ENCODE measurements at regions not wholly inside any gene's neighbourhood (a gene's known extent, or its start where the extent isn't known, plus 50 kb on each side); places are given as distances from the start of the nearest gene placed in this dataset.

DNA sequence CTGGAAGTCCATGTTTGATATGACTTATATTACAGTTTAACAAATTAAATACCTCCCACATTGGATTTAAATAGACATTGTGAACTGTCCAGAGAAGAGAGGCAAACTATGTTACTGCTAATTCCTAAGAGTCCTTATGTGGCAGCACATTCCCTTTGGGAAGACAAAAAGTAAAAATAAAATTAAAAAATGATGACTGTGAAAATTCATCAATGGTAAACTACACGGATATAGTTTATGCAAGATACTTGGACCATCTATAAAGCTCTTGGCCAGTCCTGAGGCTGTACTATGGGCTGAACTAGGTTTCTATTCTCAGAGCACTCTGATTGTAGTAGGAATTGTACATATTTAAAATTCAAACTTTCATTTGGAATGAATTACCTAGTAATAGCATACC is 206.4 kb downstream of the LRRK2 start:
- no peaks in the 10 kb centered on the region for H3K79me2 ChIP-seq (ENCODE audit: insufficient read depth, low read depth)
- no peaks in the 10 kb centered on the region for H3K36me3 ChIP-seq (ENCODE audit: insufficient read depth)
- no peaks in the 10 kb centered on the region for H4K20me1 ChIP-seq (ENCODE audit: insufficient read depth)
- H3K27me3 ChIP-seq (ENCODE audit: insufficient read depth, low read depth) = no peaks in the 10 kb centered on the region
- no peak overlapping the region for H3K4me3 ChIP-seq (IDR thresholded peaks at IDR 0.05; ENCODE audit: insufficient read depth, low read depth, low read length)
- no peak overlapping the region for H3K4me2 ChIP-seq
- no peak overlapping the region for H3K27ac ChIP-seq
- H3K9ac ChIP-seq = no peak overlapping the region
- H3K4me1 ChIP-seq (ENCODE audit: low read depth, poor library complexity, severe bottlenecking) = no peaks in the 10 kb centered on the region
- TF ChIP-seq CTCF (conservative IDR thresholded peaks at IDR 0.05; ENCODE audit: low read depth, low read length) = no peak
- H2AFZ ChIP-seq (ENCODE audit: low read depth) = no peak overlapping the region

DNA sequence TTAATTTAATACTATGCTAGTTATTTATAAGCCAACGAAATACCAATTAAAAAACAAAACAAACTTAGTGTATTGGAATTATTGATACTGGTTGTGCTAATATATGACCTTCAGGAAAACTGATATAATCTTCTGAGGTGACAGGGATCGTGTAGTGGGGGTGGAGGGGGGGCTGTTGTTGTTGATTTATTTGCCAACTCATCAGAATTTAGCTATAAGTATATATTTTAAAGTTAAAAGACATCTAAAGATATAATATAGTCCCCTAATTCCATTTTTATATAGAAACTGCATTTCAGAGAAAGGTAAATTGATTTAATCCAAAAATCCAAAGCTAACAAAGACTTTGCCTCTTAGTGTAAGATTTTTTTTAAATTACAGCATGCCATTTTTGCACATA is 210.5 kb downstream of the LRRK2 start:
- Histone ChIP-seq H3K4me3 (IDR thresholded peaks at IDR 0.05; ENCODE audit: insufficient read depth, low read depth, low read length) (no peak overlapping the region), H3K4me1 (ENCODE audit: low read depth, poor library complexity, severe bottlenecking) (no peaks in the 10 kb centered on the region), H3K27ac (no peak overlapping the region), H3K36me3 (ENCODE audit: insufficient read depth) (no peaks in the 10 kb centered on the region), H4K20me1 (ENCODE audit: insufficient read depth) (no peaks in the 10 kb centered on the region), H3K4me2 (no peak overlapping the region), H3K9ac (no peak overlapping the region), H3K27me3 (ENCODE audit: insufficient read depth, low read depth) (no peaks in the 10 kb centered on the region), H2AFZ (ENCODE audit: low read depth) (no peak overlapping the region), H3K79me2 (ENCODE audit: insufficient read depth, low read depth) (no peaks in the 10 kb centered on the region)
- TF ChIP-seq CTCF (conservative IDR thresholded peaks at IDR 0.05; ENCODE audit: low read depth, low read length) = no peak

DNA sequence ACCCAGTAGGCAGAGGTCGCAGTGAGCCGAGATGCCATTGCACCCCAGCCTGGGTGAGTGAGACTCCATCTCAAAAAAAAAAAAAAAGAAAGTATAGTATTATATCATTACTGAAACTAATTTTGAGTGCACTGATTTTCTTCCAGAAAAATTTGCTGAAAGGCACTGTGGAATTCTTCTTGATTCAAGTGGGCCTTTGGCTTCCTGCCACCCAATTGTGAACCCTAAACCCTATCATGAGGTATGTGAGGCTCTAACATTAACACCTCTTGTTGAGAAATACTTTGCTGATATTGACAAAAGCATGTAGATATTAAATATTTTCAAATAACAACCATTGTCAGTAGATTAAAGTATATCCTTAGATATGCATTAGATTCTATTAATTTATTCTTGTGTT is 211.2 kb downstream of the LRRK2 start:
- H3K79me2 ChIP-seq (ENCODE audit: insufficient read depth, low read depth) = no peaks in the 10 kb centered on the region
- H3K9ac ChIP-seq = no peak overlapping the region
- no peak overlapping the region for H3K4me3 ChIP-seq (IDR thresholded peaks at IDR 0.05; ENCODE audit: insufficient read depth, low read depth, low read length)
- no peak overlapping the region for H3K27ac ChIP-seq
- no peak for TF ChIP-seq CTCF (conservative IDR thresholded peaks at IDR 0.05; ENCODE audit: low read depth, low read length)
- no peaks in the 10 kb centered on the region for H3K36me3 ChIP-seq (ENCODE audit: insufficient read depth)
- H2AFZ ChIP-seq (ENCODE audit: low read depth) = no peak overlapping the region
- H4K20me1 ChIP-seq (ENCODE audit: insufficient read depth) = no peaks in the 10 kb centered on the region
- H3K27me3 ChIP-seq (ENCODE audit: insufficient read depth, low read depth) = no peaks in the 10 kb centered on the region
- H3K4me1 ChIP-seq (ENCODE audit: low read depth, poor library complexity, severe bottlenecking) = no peaks in the 10 kb centered on the region
- H3K4me2 ChIP-seq = no peak overlapping the region

- Histone ChIP-seq H3K27me3 (ENCODE audit: insufficient read depth, low read depth) (no peaks in the 10 kb centered on the region), H3K9ac (no peak overlapping the region), H3K79me2 (ENCODE audit: insufficient read depth, low read depth) (no peaks in the 10 kb centered on the region), H3K36me3 (ENCODE audit: insufficient read depth) (no peaks in the 10 kb centered on the region), H3K4me1 (ENCODE audit: low read depth, poor library complexity, severe bottlenecking) (no peaks in the 10 kb centered on the region), H3K4me2 (no peak overlapping the region), H4K20me1 (ENCODE audit: insufficient read depth) (no peaks in the 10 kb centered on the region), H3K4me3 (IDR thresholded peaks at IDR 0.05; ENCODE audit: insufficient read depth, low read depth, low read length) (no peak overlapping the region), H3K27ac (no peak overlapping the region), H2AFZ (ENCODE audit: low read depth) (no peak overlapping the region)
- TF ChIP-seq CTCF (conservative IDR thresholded peaks at IDR 0.05; ENCODE audit: low read depth, low read length) = no peak
Observed at GRCh38 chr12:40436564-40436963, 211.8 kb downstream of the LRRK2 start.
